ENCODE measurements at regions not wholly inside any gene's neighbourhood (a gene's known extent, or its start where the extent isn't known, plus 50 kb on each side); places are given as distances from the start of the nearest gene placed in this dataset.

- WGBS, 3 donors, result 95 to 99% (median 96%) methylated on average over 7 of the region's 7 CpGs
- H3K36me3 ChIP-seq, result no peaks in the 10 kb centered on the region
Measured at GRCh38 chr15:70252951-70253320, 155.2 kb upstream of the TLE3 start.

GRCh38 chr15:70252056-70252950 lies 154.6 kb upstream of the TLE3 start:
- no peaks in the 10 kb centered on the region for H3K9me3 ChIP-seq
- TF ChIP-seq CTCF (IDR thresholded peaks at IDR 0.05) (no peak), EP300 (IDR thresholded peaks at IDR 0.05) (no peak), POLR2A (IDR thresholded peaks at IDR 0.05) (no peak)
- DNase-seq, result peak in 1 of 5 donors; percentile 22
- H3K36me3 ChIP-seq, result no peaks in the 10 kb centered on the region
- peak overlapping the region in 1 of 2 donors; percentile 62 for H3K27ac ChIP-seq
- intact Hi-C loops (cut with DNase I), result loop anchor here in 2 of 4 donors (10.0 kb wide), 2 partner anchors 158 to 768 kb away; partner anchors contain the start of gene TLE3 (in 1 of the 2)
- 96% methylated on average over 21 of the region's 21 CpGs for WGBS, 3 donors
- no peaks in the 10 kb centered on the region for H3K27me3 ChIP-seq
- H3K4me3 ChIP-seq, result no peak overlapping the region
- peaks cover 9% of the 10 kb centered on the region for H3K4me1 ChIP-seq (ENCODE audit: insufficient read depth)

More at GRCh38 chr15:70252951-70253320, 155.2 kb upstream of the TLE3 start:
- TF ChIP-seq POLR2A (IDR thresholded peaks at IDR 0.05), result no peak
- intact Hi-C loops (cut with DNase I), result loop anchor here in 2 of 4 donors (10.0 kb wide), 2 partner anchors 158 to 768 kb away; partner anchors contain the start of gene TLE3 (in 1 of the 2)
- no peak for DNase-seq
- H3K9me3 ChIP-seq, result no peaks in the 10 kb centered on the region
- H3K4me1 ChIP-seq (ENCODE audit: insufficient read depth), result peaks cover 9% of the 10 kb centered on the region
- no peak overlapping the region for H3K27ac ChIP-seq
- H3K27me3 ChIP-seq, result no peaks in the 10 kb centered on the region
- no peak overlapping the region for H3K4me3 ChIP-seq

- no peaks in the 10 kb centered on the region for H3K9me3 ChIP-seq
- intact Hi-C loops (cut with DNase I), result loop anchor here in 2 of 4 donors (10.0 kb wide), 2 partner anchors 157 to 767 kb away; partner anchors contain the start of gene TLE3 (in 1 of the 2)
- H3K4me1 ChIP-seq (ENCODE audit: insufficient read depth), result peaks cover 9% of the 10 kb centered on the region
- TF ChIP-seq POLR2A (IDR thresholded peaks at IDR 0.05) (no peak), EP300 (IDR thresholded peaks at IDR 0.05) (no peak), CTCF (IDR thresholded peaks at IDR 0.05) (no peak)
- no peaks in the 10 kb centered on the region for H3K36me3 ChIP-seq
- H3K4me3 ChIP-seq, result no peak overlapping the region
- peak overlapping the region; percentile 32 to 62 for H3K27ac ChIP-seq
- peak in 3 of 5 donors; percentile 46 to 69 (median 49) for DNase-seq
- H3K27me3 ChIP-seq, result no peaks in the 10 kb centered on the region
- 56 to 70% (median 58%) methylated on average over 11 of the region's 11 CpGs for WGBS, 3 donors
Measured at GRCh38 chr15:70251246-70251990, 153.7 kb upstream of the TLE3 start.

- peak overlapping the region in 1 of 2 donors; percentile 62 for H3K27ac ChIP-seq
- TF ChIP-seq POLR2A (IDR thresholded peaks at IDR 0.05) (no peak), CTCF (IDR thresholded peaks at IDR 0.05) (no peak)
- H3K9me3 ChIP-seq, result no peaks in the 10 kb centered on the region
- H3K4me1 ChIP-seq (ENCODE audit: insufficient read depth), result peaks cover 9% of the 10 kb centered on the region
- no peaks in the 10 kb centered on the region for H3K27me3 ChIP-seq
- H3K36me3 ChIP-seq, result no peaks in the 10 kb centered on the region
- intact Hi-C loops (cut with DNase I), result loop anchor here in 2 of 4 donors (10.0 kb wide), 2 partner anchors 156 to 766 kb away; partner anchors contain the start of gene TLE3 (in 1 of the 2)
- no peak overlapping the region for H3K4me3 ChIP-seq
- peak; percentile 66 to 81 (median 70) for DNase-seq
- 62 to 74% (median 64%) methylated on average over 27 of the region's 27 CpGs for WGBS, 3 donors
Measured at GRCh38 chr15:70250208-70251201, 152.8 kb upstream of the TLE3 start.
